CD4-positive, alpha-beta memory T cell (primary cell): ENCODE measurements at regions not wholly inside any gene's neighbourhood (a gene's known extent, or its start where the extent isn't known, plus 50 kb on each side); places are given as distances from the start of the nearest gene placed in this dataset.

Experiments used
- CTCF ChIA-PET: fragments of 350-600 bp; sonication (Branson Sonifier 250); formaldehyde crosslinking; loops from one replicate; lab custom pipeline; 2021; ENCODE audit warnings: inconsistent platforms; ENCODE audit not compliant: partially characterized antibody; lab: Charles Lee
- POLR2A ChIA-PET: fragments of 350-600 bp; sonication (Branson Sonifier 250); formaldehyde crosslinking; loops from one replicate; lab custom pipeline; 2021; ENCODE audit not compliant: partially characterized antibody; lab: Charles Lee
- DNase-seq, 5 donors: peaks; one replicate each; pipeline versions ENCODE4 v3.0.0 to v3.0.0-alpha.2; 2020 to 2022; ENCODE audit warnings: mixed read lengths in 1 of 5
- H3K27ac ChIP-seq: one replicate; pipeline ENCODE4 v1.7.0; 2013; ENCODE audit warnings: low read depth, low read length
- H3K27me3 ChIP-seq: 2 replicates; pipeline ENCODE4 v1.7.0; 2013; ENCODE audit warnings: mild to moderate bottlenecking, low read length, moderate library complexity; ENCODE audit not compliant: insufficient read depth
- H3K36me3 ChIP-seq: 2 replicates; pipeline ENCODE4 v1.7.0; 2013; ENCODE audit warnings: mild to moderate bottlenecking, low read length, moderate library complexity; ENCODE audit not compliant: insufficient read depth
- H3K4me1 ChIP-seq: 2 replicates; pipeline ENCODE4 v1.7.0; 2013; ENCODE audit warnings: mild to moderate bottlenecking, low read length, moderate library complexity; ENCODE audit not compliant: insufficient read depth
- H3K4me3 ChIP-seq, 2 donors: one replicate each; pipeline ENCODE4 v1.7.0; 2013; ENCODE audit warnings: low read length in 2 of 2, mild to moderate bottlenecking in 1 of 2
- H3K9me3 ChIP-seq, 2 donors: one replicate each; pipeline ENCODE4 v1.7.0; 2013; ENCODE audit warnings: low read length in 2 of 2, control low read depth in 1 of 2; ENCODE audit not compliant: control insufficient read depth in 1 of 2
- H3K27ac Mint-ChIP-seq, 7 donors: one replicate each; pipeline ENCODE4 v1.8.0; 2020 to 2021; ENCODE audit warnings: mixed read lengths in 7 of 7, mild to moderate bottlenecking in 6 of 7, inconsistent platforms in 3 of 7, moderate library complexity in 3 of 7
- H3K27me3 Mint-ChIP-seq, 2 donors: one replicate each; pipeline ENCODE4 v1.8.0; 2020 to 2021; ENCODE audit warnings: mixed read lengths in 2 of 2
- H3K36me3 Mint-ChIP-seq, 2 donors: one replicate each; pipeline ENCODE4 v1.8.0; 2020 to 2021; ENCODE audit warnings: mixed read lengths in 2 of 2, inconsistent platforms in 1 of 2, mild to moderate bottlenecking in 1 of 2
- H3K4me1 Mint-ChIP-seq, 4 donors: one replicate each; pipeline ENCODE4 v1.8.0; 2020 to 2021; ENCODE audit warnings: mixed read lengths in 4 of 4, mild to moderate bottlenecking in 1 of 4
- H3K4me3 Mint-ChIP-seq, 8 donors: one replicate each; pipeline ENCODE4 v1.8.0; 2020 to 2021; ENCODE audit warnings: mixed read lengths in 8 of 8, mild to moderate bottlenecking in 7 of 8, moderate library complexity in 6 of 8, inconsistent platforms in 3 of 8
- H3K9me3 Mint-ChIP-seq, 8 donors: one replicate each; pipeline ENCODE4 v1.8.0; 2020 to 2021; ENCODE audit warnings: mixed read lengths in 8 of 8, mild to moderate bottlenecking in 5 of 8, inconsistent platforms in 3 of 8, moderate library complexity in 1 of 8
- intact Hi-C: fragments of 100-400 bp; cut with micrococcal nuclease; formaldehyde crosslinking; loops from one replicate; pipeline ENCODE4 v1.15.1; 2023

DNA sequence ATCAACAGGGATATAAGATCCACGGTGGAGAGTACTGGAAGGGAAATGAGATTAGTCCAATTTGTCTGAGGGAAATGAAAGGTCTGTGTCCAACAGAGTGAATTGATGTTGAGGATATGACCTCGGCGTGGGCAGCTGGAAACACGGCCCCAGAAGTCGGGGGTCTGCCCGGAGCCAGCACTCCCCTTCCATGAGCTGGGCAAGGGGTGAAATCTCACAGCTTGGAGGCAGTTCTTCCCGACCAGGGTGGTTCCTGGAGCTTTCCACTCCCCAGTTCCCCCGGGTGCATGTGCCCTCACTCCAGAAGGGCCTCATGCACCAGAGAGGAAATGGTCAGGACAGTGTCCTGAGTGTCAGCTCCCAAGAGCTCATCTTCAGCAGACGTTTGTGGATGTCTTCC is 264.7 kb upstream of the PPP2R2D start:
- H3K4me1 ChIP-seq: no peaks in the 10 kb centered on the region
- Mint-ChIP-seq H3K27ac (no peak overlapping the region), H3K9me3 (peaks cover 3 to 27% (median 8%) of the 10 kb centered on the region in 8 donors), H3K27me3 (peaks cover 0 to 2% of the 10 kb centered on the region in 2 donors), H3K4me1 (no peaks in the 10 kb centered on the region), H3K4me3 (no peak overlapping the region), H3K36me3 (peaks cover 0 to 2% of the 10 kb centered on the region in 2 donors)
- H3K27ac ChIP-seq: no peak overlapping the region
- intact Hi-C loops: no loop called here
- no peaks in the 10 kb centered on the region for H3K36me3 ChIP-seq
- no peaks in the 10 kb centered on the region for H3K9me3 ChIP-seq
- H3K4me3 ChIP-seq: no peak overlapping the region
- H3K27me3 ChIP-seq: no peaks in the 10 kb centered on the region
- POLR2A ChIA-PET: no interaction called here
- CTCF ChIA-PET: no interaction called here
- no peak for DNase-seq

DNA sequence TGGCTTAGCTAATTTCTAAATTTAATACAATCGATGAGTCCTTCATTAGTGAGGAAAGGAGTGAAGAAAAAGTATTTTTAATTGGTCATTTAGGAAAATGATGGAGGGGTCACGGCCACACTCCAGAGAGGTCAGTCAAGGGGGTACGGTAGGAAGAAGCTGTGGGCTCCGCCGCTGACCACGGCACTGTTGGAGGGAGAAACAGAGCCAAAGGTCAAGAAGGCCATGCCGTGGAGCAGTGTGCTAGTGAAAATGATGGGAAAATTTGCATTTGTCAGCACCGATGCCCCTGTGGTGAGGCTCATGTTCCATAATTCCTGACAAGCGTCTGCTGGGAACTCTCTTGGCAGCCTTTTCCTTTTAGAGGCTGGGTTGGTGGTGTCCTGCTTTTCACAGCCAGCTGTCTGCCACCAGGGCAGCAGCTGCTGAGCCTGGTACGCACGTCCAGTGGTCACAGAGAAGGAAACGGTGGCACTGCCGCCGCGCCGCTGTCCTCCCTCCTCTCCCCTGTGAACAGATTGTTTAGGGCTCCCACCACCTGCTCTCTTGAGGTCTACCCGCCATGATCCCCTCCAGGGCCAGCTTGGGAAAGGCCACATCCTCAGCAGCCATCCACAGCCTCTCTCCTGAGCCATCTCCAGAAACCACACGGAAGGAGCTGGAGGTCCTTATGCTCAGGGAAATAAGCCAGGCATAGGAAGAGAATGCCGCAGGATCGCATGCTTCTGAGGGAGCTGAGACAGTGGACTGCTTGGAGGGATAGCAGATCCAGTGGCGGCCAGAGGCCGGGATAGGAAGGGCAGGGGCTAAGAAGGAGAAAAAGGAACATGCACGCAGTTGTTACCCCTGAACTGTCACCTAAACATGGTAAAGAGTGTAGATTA is 263.7 kb upstream of the PPP2R2D start:
- Mint-ChIP-seq H3K4me1 (no peaks in the 10 kb centered on the region), H3K36me3 (peaks cover 0 to 2% of the 10 kb centered on the region in 2 donors), H3K9me3 (peaks cover 3 to 28% (median 8%) of the 10 kb centered on the region in 8 donors), H3K27ac (no peak overlapping the region), H3K4me3 (no peak overlapping the region), H3K27me3 (peaks cover 0 to 2% of the 10 kb centered on the region in 2 donors)
- ChIA-PET CTCF (no interaction called here), POLR2A (no interaction called here)
- Histone ChIP-seq H3K36me3 (no peaks in the 10 kb centered on the region), H3K4me1 (no peaks in the 10 kb centered on the region), H3K9me3 (no peaks in the 10 kb centered on the region), H3K4me3 (no peak overlapping the region), H3K27me3 (no peaks in the 10 kb centered on the region), H3K27ac (no peak overlapping the region)
- intact Hi-C loops: no loop called here
- no peak for DNase-seq

DNA sequence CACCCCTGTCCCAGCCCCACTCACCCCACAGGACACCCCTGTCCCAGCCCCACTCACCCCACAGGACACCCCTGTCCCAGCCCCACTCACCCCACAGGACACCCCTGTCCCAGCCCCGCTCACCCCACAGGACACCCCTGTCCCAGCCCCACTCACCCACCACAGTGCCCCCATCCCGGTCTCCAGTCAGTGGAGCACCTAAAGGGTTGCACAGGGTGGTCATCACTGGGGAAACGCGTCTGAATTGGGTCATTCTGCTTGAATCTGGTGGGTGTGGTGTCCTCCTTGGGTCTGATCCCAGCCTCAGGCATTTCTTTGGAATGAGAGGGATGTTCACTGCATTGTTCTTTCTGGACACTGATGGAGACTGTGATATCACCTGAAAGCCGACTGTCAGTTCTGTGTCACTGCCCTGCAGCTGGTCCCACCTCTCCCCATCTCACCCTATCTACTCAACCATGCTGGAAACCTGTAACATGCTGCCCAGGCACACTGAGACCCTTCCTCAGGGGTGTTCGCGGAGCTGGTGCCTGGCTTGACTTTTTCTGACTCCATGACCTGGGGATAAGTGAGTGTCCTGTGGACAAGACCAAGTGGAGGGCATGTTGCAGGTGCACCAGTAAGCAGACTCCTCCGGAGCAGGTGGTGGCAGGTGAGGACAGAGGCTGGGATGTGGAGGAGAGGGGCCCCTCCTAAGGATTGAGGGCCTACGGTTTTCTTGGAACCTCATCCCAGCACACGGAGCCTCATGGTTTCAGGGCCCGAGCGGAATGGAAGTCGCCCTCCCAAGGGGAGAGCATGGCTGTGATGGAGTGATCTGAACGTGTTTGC is 262.5 kb upstream of the PPP2R2D start:
- Mint-ChIP-seq H3K27me3 (peaks cover 0 to 2% of the 10 kb centered on the region in 2 donors), H3K4me1 (no peaks in the 10 kb centered on the region), H3K9me3 (peaks cover 3 to 28% (median 8%) of the 10 kb centered on the region in 8 donors), H3K27ac (no peak overlapping the region), H3K36me3 (peaks cover 0 to 2% of the 10 kb centered on the region in 2 donors), H3K4me3 (no peak overlapping the region)
- DNase-seq: no peak
- Histone ChIP-seq H3K4me1 (no peaks in the 10 kb centered on the region), H3K27ac (no peak overlapping the region), H3K27me3 (no peaks in the 10 kb centered on the region), H3K9me3 (no peaks in the 10 kb centered on the region), H3K36me3 (no peaks in the 10 kb centered on the region), H3K4me3 (no peak overlapping the region)
- intact Hi-C loops: no loop called here
- POLR2A ChIA-PET: no interaction called here
- CTCF ChIA-PET: no interaction called here

DNA sequence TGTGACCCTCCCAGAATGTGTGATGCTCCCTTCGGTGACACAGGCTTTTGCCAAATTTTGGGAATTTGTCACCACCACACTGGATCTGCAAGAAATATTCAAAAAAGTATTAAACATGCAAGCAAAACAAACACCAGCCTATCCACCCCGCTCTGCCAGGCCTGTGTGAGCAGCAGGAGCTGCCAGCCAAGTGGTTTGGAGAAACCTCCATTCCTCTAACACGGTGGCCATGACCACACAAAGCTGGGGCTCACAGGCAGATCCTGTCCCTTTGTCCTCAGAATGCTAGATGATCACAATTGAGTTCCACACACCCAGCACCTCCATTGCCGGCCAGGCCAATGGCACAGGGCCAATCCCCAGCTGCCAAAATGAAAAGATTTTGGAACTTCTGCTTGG is 261.9 kb upstream of the PPP2R2D start:
- Histone ChIP-seq H3K4me1 (no peaks in the 10 kb centered on the region), H3K27me3 (no peaks in the 10 kb centered on the region), H3K4me3 (no peak overlapping the region), H3K27ac (no peak overlapping the region), H3K36me3 (no peaks in the 10 kb centered on the region), H3K9me3 (no peaks in the 10 kb centered on the region)
- no peak for DNase-seq
- CTCF ChIA-PET: no interaction called here
- H3K4me3 Mint-ChIP-seq: no peak overlapping the region
- peaks cover 0 to 2% of the 10 kb centered on the region in 2 donors for H3K36me3 Mint-ChIP-seq
- POLR2A ChIA-PET: no interaction called here
- no peak overlapping the region for H3K27ac Mint-ChIP-seq
- intact Hi-C loops: no loop called here
- peaks cover 0 to 2% of the 10 kb centered on the region in 2 donors for H3K27me3 Mint-ChIP-seq
- peaks cover 3 to 28% (median 8%) of the 10 kb centered on the region in 8 donors for H3K9me3 Mint-ChIP-seq
- no peaks in the 10 kb centered on the region for H3K4me1 Mint-ChIP-seq

DNA sequence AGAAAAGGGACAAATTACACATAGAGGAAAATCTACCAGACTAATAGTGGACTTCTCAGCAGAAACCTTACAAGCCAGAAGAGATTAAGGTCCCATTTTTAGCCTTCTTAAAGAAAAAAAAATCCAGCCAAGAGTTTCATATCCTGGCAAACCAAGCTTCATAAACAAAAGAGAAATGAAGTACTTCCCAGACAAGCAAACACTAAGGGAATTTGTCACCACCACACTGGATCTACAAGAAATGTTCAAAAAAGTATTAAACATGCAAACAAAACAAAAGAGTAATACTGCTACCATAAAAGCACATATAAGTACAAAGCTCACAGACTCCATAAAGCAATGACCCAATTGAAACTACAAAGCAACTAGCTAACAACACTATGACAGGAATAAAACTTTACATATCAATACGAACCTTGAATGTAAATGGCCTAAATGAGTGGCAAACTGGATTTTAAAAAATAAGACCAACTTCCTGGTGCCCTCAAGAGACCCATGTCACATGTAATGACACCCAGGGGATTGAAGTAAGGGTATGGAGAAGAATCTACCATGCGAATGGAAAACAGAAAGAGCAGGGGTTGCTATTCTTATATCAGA is 260.7 kb upstream of the PPP2R2D start:
- Histone ChIP-seq H3K4me3 (no peak overlapping the region), H3K36me3 (no peaks in the 10 kb centered on the region), H3K27me3 (no peaks in the 10 kb centered on the region), H3K4me1 (no peaks in the 10 kb centered on the region), H3K9me3 (no peaks in the 10 kb centered on the region), H3K27ac (no peak overlapping the region)
- no peak overlapping the region for H3K4me3 Mint-ChIP-seq
- H3K9me3 Mint-ChIP-seq: peaks cover 3 to 28% (median 10%) of the 10 kb centered on the region in 8 donors
- CTCF ChIA-PET: no interaction called here
- H3K27ac Mint-ChIP-seq: no peak overlapping the region
- intact Hi-C loops: no loop called here
- POLR2A ChIA-PET: interaction anchor here (0.7 kb wide), 1 partner anchor 354 kb away, joined by 3 read pairs; no protein-coding TSS in a partner anchor
- DNase-seq: no peak
- H3K27me3 Mint-ChIP-seq: peaks cover 0 to 2% of the 10 kb centered on the region in 2 donors
- H3K4me1 Mint-ChIP-seq: no peaks in the 10 kb centered on the region
- peaks cover 0 to 2% of the 10 kb centered on the region in 2 donors for H3K36me3 Mint-ChIP-seq

DNA sequence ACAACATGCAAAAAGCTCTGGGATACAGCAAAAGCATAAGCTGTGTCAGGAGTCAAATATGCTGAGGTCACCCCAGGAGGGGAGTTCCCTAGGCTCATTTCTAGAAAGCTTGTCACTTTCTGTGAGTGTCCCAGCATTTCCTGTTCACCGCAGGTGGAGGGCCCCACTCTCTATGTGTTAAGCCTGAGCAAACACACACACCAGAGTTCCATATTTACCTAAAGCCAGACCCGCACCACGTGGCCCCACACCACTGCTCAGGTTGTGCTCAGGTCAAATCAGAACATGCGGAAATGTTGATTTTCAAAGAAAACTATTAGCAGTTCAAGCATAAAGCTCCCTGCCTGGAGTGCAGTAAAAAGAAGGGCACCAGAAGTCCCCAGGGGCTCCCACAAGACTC is 259.6 kb upstream of the PPP2R2D start:
- H3K4me3 ChIP-seq: no peak overlapping the region
- CTCF ChIA-PET: no interaction called here
- no peaks in the 10 kb centered on the region for H3K36me3 Mint-ChIP-seq
- no peak for DNase-seq
- POLR2A ChIA-PET: no interaction called here
- intact Hi-C loops: no loop called here
- H3K9me3 ChIP-seq: no peaks in the 10 kb centered on the region
- no peaks in the 10 kb centered on the region for H3K4me1 Mint-ChIP-seq
- no peak overlapping the region for H3K27ac ChIP-seq
- no peaks in the 10 kb centered on the region for H3K36me3 ChIP-seq
- H3K9me3 Mint-ChIP-seq: peaks cover 3 to 24% (median 10%) of the 10 kb centered on the region in 8 donors
- H3K4me3 Mint-ChIP-seq: no peak overlapping the region
- no peaks in the 10 kb centered on the region for H3K27me3 ChIP-seq
- no peaks in the 10 kb centered on the region for H3K4me1 ChIP-seq
- no peak overlapping the region for H3K27ac Mint-ChIP-seq
- no peaks in the 10 kb centered on the region for H3K27me3 Mint-ChIP-seq

DNA sequence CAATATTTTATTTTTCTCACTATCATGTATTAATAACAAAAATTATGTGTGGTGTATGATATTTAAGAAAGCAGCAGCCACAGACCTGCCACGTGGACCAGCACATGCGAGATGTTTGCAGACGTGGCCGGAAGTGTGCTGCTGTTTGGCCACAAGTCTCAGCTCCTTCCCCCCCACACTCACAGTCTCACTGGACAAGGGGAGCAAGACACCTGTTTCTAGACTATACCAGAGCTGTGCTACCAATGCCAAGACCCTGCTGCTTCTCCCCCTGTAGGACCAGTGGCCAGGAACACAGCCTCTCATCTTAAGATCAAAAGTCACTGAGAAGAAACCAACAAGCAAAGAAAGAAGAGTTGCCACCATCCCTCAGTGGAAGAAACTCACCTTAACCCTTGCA is 258.9 kb upstream of the PPP2R2D start:
- Mint-ChIP-seq H3K4me3 (no peak overlapping the region), H3K36me3 (no peaks in the 10 kb centered on the region), H3K27ac (no peak overlapping the region), H3K4me1 (no peaks in the 10 kb centered on the region), H3K27me3 (no peaks in the 10 kb centered on the region), H3K9me3 (peaks cover 0 to 19% (median 10%) of the 10 kb centered on the region in 8 donors)
- DNase-seq: no peak
- ChIA-PET CTCF (no interaction called here), POLR2A (no interaction called here)
- intact Hi-C loops: no loop called here
- Histone ChIP-seq H3K9me3 (no peaks in the 10 kb centered on the region), H3K27me3 (no peaks in the 10 kb centered on the region), H3K36me3 (no peaks in the 10 kb centered on the region), H3K27ac (no peak overlapping the region), H3K4me1 (no peaks in the 10 kb centered on the region), H3K4me3 (no peak overlapping the region)
